ENCODE measurements at regions not wholly inside any gene's neighbourhood (a gene's known extent, or its start where the extent isn't known, plus 50 kb on each side); places are given as distances from the start of the nearest gene placed in this dataset.

DNA sequence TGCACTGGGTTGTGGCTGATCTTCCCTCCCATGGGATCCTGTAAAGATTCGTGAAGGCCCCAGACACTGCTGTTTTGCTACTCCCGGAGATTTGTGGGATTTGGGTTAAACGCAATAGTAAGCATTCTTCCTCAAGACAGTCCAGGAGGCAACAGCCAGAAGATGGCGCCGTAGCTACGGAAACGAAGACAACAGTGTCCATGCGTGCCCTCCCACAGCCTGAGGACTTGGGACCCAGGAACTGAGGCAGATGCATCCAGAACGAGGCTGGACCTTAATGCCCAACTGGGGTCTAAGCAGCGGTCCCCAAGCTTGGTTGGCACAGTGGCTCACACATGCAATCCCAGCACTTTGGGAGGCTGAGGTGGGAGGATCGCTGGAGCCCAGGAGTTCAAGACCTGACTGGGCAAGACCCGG is 57.6 kb upstream of the ZNF507 start:
- TF ChIP-seq, protein P1, sequence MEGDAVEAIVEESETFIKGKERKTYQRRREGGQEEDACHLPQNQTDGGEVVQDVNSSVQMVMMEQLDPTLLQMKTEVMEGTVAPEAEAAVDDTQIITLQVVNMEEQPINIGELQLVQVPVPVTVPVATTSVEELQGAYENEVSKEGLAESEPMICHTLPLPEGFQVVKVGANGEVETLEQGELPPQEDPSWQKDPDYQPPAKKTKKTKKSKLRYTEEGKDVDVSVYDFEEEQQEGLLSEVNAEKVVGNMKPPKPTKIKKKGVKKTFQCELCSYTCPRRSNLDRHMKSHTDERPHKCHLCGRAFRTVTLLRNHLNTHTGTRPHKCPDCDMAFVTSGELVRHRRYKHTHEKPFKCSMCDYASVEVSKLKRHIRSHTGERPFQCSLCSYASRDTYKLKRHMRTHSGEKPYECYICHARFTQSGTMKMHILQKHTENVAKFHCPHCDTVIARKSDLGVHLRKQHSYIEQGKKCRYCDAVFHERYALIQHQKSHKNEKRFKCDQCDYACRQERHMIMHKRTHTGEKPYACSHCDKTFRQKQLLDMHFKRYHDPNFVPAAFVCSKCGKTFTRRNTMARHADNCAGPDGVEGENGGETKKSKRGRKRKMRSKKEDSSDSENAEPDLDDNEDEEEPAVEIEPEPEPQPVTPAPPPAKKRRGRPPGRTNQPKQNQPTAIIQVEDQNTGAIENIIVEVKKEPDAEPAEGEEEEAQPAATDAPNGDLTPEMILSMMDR (IDR thresholded peaks at IDR 0.05; ENCODE audit: insufficient read depth, low read depth, low read length), result peak; percentile 27
- TF ChIP-seq EZH2 (IDR thresholded peaks at IDR 0.05; ENCODE audit: insufficient read depth, low read length), result no peak

All from astrocyte (in vitro differentiated cells and primary cell).